ENCODE measurements at regions not wholly inside any gene's neighbourhood (a gene's known extent, or its start where the extent isn't known, plus 50 kb on each side); places are given as distances from the start of the nearest gene placed in this dataset.

- TF ChIP-seq CTCF (IDR thresholded peaks at IDR 0.05) (no peak), POLR2A (IDR thresholded peaks at IDR 0.05) (no peak)
Observed at GRCh38 chr15:87792250-87793040, 464.1 kb downstream of the NTRK3 start.

All from breast epithelium (tissue), 3 donors.